Immature natural killer cell (primary cell): ENCODE measurements at regions not wholly inside any gene's neighbourhood (a gene's known extent, or its start where the extent isn't known, plus 50 kb on each side); places are given as distances from the start of the nearest gene placed in this dataset.
"Not testable (repeated sequence)": the region's sequence is repeated elsewhere in the genome, so short reads cannot be mapped to it uniquely, and the experiment has no call there.

ENCODE experiments used
- DNase-seq, 3 donors: peaks; one replicate each; pipeline ENCODE4 v3.0.0; 2022; ENCODE audit warnings: mixed read lengths in 1 of 3
- H3K27ac Mint-ChIP-seq, 6 donors: one replicate each; pipeline ENCODE4 v1.8.0; 2020; ENCODE audit warnings: mixed read lengths in 6 of 6, mild to moderate bottlenecking in 5 of 6, inconsistent platforms in 4 of 6, moderate library complexity in 3 of 6
- H3K27me3 Mint-ChIP-seq, 3 donors: one replicate each; pipeline ENCODE4 v1.8.0; 2020 to 2021; ENCODE audit warnings: low read depth in 3 of 3, mild to moderate bottlenecking in 3 of 3, mixed read lengths in 3 of 3, moderate library complexity in 3 of 3, inconsistent platforms in 1 of 3
- H3K36me3 Mint-ChIP-seq, 3 donors: one replicate each; pipeline ENCODE4 v1.8.0; 2020; ENCODE audit warnings: mixed read lengths in 3 of 3, inconsistent platforms in 2 of 3, mild to moderate bottlenecking in 2 of 3
- H3K4me1 Mint-ChIP-seq, 2 donors: one replicate each; pipeline ENCODE4 v1.8.0; 2020; ENCODE audit warnings: inconsistent platforms in 2 of 2, mild to moderate bottlenecking in 2 of 2, mixed read lengths in 2 of 2, moderate library complexity in 1 of 2
- H3K4me3 Mint-ChIP-seq, 5 donors: one replicate each; pipeline ENCODE4 v1.8.0; 2020; ENCODE audit warnings: mild to moderate bottlenecking in 5 of 5, mixed read lengths in 5 of 5, inconsistent platforms in 3 of 5, moderate library complexity in 3 of 5
- H3K9me3 Mint-ChIP-seq, 6 donors: one replicate each; pipeline ENCODE4 v1.8.0; 2020; ENCODE audit warnings: mild to moderate bottlenecking in 6 of 6, mixed read lengths in 6 of 6, inconsistent platforms in 4 of 6, moderate library complexity in 3 of 6

DNA sequence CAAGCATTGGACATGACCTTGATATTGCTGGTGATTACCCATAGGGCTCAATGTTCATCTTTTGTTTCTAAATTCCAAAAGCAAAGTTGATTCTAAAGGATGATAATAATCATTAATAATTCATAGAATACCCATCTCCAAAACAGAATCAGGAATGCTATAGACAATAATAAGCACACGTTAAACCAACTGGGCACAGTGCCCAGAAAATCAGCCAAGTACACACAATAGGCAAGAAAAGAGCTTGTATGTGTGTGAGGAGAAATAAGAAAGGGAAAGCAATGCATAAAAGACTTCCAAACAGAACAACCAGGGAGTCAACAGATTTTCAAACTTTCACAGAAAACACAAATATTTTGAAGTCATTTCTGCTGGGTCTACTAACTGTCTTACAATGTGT, 242.3 kb upstream of the TEKT4 start:
- H3K9me3 Mint-ChIP-seq, H3K36me3 Mint-ChIP-seq: not testable (repeated sequence)

DNA sequence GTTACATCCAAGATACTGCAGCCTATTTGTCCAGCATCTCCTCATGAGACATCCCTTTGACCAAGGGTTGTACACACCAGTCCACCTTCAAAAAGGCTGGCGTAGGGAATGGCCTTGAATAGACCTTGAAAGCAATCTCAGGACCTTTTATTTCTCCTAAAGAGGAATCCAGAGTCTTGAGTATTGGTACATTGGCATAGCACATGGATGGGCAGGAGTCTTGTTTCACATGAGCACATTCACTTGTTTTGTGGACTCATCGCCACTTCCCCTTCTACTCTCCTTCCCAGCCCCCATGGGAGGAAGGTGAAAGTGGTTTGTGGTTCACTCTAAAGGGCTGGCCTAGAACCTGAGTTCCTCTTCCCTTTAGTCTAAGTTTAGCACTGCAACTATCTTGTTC, 229.8 kb upstream of the TEKT4 start:
- H3K27me3 Mint-ChIP-seq, H3K27ac Mint-ChIP-seq, H3K4me3 Mint-ChIP-seq, H3K36me3 Mint-ChIP-seq, DNase-seq, H3K4me1 Mint-ChIP-seq: not testable (repeated sequence)
- H3K9me3 Mint-ChIP-seq, result peaks cover 0 to 10% (median 5%) of the 10 kb centered on the region in 6 donors

More for the DNA sequence above, 242.3 kb upstream of the TEKT4 start:
- not testable (repeated sequence) for H3K27me3 Mint-ChIP-seq, H3K27ac Mint-ChIP-seq, H3K4me3 Mint-ChIP-seq, H3K4me1 Mint-ChIP-seq, DNase-seq

DNA sequence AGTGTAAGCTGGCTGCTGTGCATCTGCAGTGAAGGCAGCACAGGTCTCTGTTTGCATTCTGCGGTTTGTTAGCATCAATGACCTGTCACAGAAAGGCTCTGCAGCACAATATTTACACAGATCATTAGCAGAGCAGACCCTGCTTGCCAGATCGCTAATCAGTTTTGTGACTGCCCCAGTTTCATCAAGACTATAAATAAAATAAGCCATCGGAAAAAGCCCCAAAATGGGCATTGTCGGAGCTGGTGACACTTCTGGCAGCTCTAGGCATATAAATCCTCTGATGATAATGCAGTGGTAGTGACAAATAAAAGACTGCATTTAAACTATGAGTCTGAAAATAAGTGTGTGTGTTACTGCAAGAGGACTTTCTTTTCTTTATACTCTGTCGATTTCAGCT, 219.1 kb upstream of the TEKT4 start:
- not testable (repeated sequence) for H3K9me3 Mint-ChIP-seq, H3K36me3 Mint-ChIP-seq, H3K4me1 Mint-ChIP-seq, H3K27me3 Mint-ChIP-seq, DNase-seq, H3K4me3 Mint-ChIP-seq, H3K27ac Mint-ChIP-seq

DNA sequence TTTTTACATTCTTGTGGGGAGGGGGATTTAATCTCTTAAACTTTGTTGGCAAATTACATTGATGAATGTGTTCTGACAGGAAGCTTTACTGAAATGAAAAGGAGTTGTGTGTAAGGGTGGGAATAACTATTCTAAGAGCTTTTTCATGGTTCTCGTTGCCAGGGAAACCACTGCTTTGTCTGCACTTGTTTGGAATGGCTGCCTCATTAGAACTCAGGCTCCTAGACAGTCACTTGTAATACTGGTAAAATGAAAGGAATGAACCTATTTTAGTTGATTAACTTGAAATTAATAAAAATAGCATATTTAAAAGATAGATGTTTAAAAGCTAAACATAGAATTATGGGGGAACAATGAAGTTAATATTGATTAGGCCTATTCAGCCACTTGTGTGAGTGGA, 201.4 kb upstream of the TEKT4 start:
- DNase-seq, H3K27ac Mint-ChIP-seq, H3K27me3 Mint-ChIP-seq, H3K36me3 Mint-ChIP-seq, H3K4me3 Mint-ChIP-seq, H3K4me1 Mint-ChIP-seq: not testable (repeated sequence)
- peaks cover 2 to 17% (median 8%) of the 10 kb centered on the region in 6 donors for H3K9me3 Mint-ChIP-seq

DNA sequence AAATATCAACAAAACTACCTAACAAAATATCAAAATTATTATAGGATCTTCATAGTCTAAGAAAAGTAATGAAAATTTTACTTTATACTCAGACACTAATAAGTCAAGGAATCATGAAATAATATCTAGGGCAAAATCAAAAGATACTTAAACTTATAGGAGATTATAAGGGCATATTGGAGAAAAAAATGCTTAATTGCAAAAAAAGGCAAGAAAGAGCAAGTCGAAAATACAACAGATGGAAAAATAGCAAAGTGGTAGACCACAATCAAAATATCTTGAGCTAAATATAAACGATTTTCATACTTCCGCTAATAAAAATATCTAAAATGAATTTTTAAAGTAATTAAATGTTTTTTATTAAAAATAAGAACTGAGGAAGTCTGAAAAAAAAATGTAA, 177.0 kb upstream of the TEKT4 start:
- not testable (repeated sequence) for H3K36me3 Mint-ChIP-seq, H3K27ac Mint-ChIP-seq, H3K27me3 Mint-ChIP-seq, DNase-seq, H3K4me1 Mint-ChIP-seq, H3K4me3 Mint-ChIP-seq, H3K9me3 Mint-ChIP-seq

DNA sequence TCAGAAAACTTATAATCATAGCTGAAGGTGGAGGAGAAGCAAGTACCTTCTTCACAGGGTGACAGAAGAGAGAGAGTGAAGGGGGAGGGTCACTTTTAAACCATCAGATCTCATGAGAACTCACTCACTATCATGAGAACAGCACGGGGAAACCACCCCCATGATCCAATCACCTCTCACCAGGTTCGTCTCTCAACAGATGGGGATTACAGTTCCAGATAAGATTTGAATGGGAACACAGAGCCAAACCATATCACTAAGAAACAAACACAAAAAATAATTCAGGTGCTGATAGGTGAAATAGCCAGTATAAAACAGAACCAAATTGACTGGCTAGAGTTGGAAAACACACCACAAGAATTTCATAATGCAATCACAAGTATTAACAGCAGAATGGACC, 162.2 kb upstream of the TEKT4 start:
- not testable (repeated sequence) for H3K27ac Mint-ChIP-seq, H3K27me3 Mint-ChIP-seq, H3K4me3 Mint-ChIP-seq

DNA sequence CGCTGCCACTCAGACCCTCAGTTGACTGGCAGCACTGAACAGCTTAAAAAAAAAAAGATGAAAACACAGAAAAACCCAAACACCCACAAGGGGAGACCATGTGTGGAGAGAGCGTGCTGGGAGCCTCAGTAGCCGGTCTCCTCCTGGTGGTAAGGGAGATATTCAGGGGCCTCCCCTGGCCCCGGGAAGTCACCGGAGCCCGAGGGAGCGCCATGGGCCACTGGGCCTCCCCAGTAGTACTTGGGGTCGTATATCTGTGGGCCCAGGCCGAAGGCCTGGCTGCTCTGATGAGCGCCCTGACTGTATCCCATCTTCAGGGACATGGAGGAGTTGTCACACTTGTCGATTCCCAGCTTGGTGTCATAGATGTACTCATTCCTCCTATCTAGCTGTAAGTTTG, 145.7 kb upstream of the TEKT4 start:
- no peak for DNase-seq
- Mint-ChIP-seq H3K9me3 (peaks cover 0 to 22% (median 2%) of the 10 kb centered on the region in 6 donors), H3K27ac (no peak overlapping the region), H3K36me3 (no peaks in the 10 kb centered on the region), H3K27me3 (peaks cover 0 to 5% (median 0%) of the 10 kb centered on the region in 3 donors), H3K4me1 (no peaks in the 10 kb centered on the region), H3K4me3 (no peak overlapping the region)

More for the DNA sequence above, 162.2 kb upstream of the TEKT4 start:
- not testable (repeated sequence) for DNase-seq, H3K4me1 Mint-ChIP-seq, H3K36me3 Mint-ChIP-seq
- H3K9me3 Mint-ChIP-seq, result peaks cover 5 to 19% (median 7%) of the 10 kb centered on the region in 6 donors

DNA sequence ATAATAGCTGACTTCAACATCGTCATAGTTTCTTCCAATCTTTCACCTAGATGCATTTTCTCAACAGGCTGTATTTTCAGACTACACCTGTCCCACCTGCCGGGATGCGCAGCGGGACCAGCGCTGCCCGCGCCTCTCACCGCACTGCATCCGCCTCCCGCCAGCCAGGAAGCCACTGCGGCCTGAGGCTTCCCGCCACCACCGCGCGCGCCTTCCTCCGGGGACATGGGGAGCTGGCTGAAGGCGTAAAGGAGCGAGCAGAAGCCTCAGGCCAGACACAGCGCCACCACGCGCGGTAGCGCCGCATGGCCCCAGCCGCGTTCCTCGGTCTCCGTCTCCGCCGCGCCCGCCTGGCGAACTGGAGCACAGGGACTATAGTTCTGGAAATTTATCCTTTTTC, 135.7 kb upstream of the TEKT4 start:
- H3K9me3 Mint-ChIP-seq, H3K27me3 Mint-ChIP-seq, H3K4me1 Mint-ChIP-seq, DNase-seq, H3K27ac Mint-ChIP-seq, H3K4me3 Mint-ChIP-seq, H3K36me3 Mint-ChIP-seq: not testable (repeated sequence)

DNA sequence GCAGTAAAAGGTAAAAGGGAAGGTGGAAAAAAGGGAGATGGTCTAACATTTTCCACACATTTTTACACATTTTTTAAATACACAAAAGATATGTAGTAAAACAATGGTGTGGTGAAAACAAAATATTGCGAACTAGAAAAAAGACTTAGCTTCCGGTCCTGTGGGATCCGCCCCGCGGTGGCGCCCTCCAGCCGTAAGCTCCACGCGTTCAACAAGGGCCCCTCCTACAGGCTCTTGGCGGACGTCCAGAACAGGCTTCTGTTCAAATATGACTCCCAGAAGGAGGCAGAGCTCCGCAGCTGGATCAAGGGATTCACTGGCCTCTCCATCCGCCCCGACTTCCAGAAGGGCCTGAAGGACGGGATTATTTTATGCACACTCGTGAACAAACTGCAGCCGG, 134.1 kb upstream of the TEKT4 start:
- not testable (repeated sequence) for DNase-seq, H3K27ac Mint-ChIP-seq, H3K4me3 Mint-ChIP-seq, H3K4me1 Mint-ChIP-seq, H3K36me3 Mint-ChIP-seq, H3K27me3 Mint-ChIP-seq
- H3K9me3 Mint-ChIP-seq, result peaks cover 0 to 10% (median 4%) of the 10 kb centered on the region in 6 donors

DNA sequence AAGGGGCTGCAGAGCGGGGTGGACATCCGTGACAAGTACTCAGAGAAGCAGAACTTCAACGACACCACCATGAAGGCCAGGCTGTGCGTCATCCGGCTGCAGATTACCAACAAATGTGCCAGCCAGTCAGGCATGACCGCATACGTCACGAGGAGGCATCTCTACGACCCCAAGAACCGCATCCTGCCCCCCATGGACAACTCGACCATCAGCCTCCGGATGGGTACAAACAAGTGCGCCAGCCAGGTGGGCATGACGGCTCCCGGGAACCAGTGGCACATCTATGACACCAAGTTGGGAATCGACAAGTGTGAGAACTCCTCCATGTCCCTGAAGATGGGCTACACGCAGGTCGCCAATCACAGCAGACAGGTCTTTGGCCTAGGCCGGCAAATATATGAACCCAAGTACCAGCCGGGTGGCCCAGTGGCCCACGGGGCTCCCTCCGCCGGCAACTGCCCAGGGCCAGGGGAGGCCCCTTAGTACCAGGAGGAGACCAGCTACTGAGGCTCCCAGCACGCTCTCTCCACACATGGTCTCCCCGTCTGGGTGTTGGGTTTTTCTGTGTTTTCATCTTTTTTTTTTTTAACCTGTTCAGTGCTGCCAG, 133.4 kb upstream of the TEKT4 start:
- not testable (repeated sequence) for H3K27ac Mint-ChIP-seq, H3K4me1 Mint-ChIP-seq, H3K27me3 Mint-ChIP-seq, H3K36me3 Mint-ChIP-seq, DNase-seq, H3K4me3 Mint-ChIP-seq
- peaks cover 0 to 10% (median 4%) of the 10 kb centered on the region in 6 donors for H3K9me3 Mint-ChIP-seq

DNA sequence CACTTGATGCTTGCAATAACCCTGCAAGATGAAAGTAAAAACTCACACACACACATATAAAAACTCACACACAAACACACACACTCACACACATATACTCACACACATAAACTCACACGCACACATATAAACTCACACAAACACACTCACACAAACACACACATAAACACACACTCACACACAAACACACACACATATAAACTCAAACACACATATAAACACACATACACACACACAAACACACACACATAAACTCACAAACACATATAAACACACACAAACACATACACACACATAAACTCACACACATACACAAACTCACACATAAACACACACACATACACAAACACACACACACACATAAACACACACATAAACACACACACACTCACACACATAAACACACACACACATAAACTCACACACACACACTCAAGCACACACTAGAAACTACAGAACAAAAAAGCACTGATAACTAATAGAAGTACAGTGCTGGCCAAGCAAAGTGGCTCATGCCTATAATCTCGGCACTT, 117.7 kb upstream of the TEKT4 start:
- peaks cover 0 to 17% (median 2%) of the 10 kb centered on the region in 6 donors for H3K9me3 Mint-ChIP-seq
- no peaks in the 10 kb centered on the region for H3K36me3 Mint-ChIP-seq
- peaks cover 0 to 3% (median 0%) of the 10 kb centered on the region in 3 donors for H3K27me3 Mint-ChIP-seq
- no peaks in the 10 kb centered on the region for H3K4me1 Mint-ChIP-seq
- no peak overlapping the region for H3K4me3 Mint-ChIP-seq
- no peak for DNase-seq
- no peak overlapping the region for H3K27ac Mint-ChIP-seq

DNA sequence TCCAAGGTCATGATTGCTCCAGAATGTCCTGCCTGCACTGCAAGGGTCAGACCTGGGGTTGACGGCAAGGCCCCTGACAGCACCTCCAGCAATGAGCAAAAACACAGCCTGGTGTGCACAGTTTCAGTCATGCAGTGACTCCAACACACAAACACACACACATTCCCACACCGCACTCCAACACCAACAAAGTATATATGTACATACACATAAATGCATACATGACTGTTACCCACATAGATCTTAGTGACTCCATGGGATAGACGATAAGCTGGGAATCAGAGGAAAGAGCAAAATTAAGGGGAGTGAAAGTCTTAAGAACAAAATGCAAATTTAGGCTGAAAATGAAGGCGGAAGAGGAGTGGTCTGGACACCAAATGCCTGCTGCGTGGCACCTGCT, 112.7 kb upstream of the TEKT4 start:
- H3K9me3 Mint-ChIP-seq, result peaks cover 0 to 8% (median 3%) of the 10 kb centered on the region in 6 donors
- no peak overlapping the region for H3K4me3 Mint-ChIP-seq
- peaks cover 0 to 7% of the 10 kb centered on the region in 2 donors for H3K4me1 Mint-ChIP-seq
- peaks cover 0 to 6% (median 4%) of the 10 kb centered on the region in 3 donors for H3K27me3 Mint-ChIP-seq
- H3K36me3 Mint-ChIP-seq, result no peaks in the 10 kb centered on the region
- DNase-seq, result no peak
- H3K27ac Mint-ChIP-seq, result no peak overlapping the region

DNA sequence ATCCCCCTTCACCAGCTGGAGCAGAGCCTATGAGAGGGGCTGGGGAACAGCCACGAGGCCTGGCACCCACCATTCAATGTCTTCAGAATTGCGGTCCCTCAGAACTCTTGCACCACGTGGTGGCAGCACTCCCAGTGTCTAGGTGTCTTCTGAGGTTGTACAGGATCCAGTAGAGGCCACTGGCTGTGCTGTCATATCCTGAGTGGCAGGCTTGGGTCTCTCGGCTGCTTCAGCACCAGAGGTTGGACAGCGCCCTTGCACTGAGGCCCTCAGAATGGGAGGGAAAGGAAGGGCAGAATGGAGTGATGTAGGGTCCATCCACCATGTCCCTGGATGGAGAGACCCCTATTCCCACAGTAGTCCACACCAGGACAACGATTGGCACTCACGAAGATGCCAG, 112.0 kb upstream of the TEKT4 start:
- H3K36me3 Mint-ChIP-seq, result no peaks in the 10 kb centered on the region
- peaks cover 0 to 6% (median 3%) of the 10 kb centered on the region in 6 donors for H3K9me3 Mint-ChIP-seq
- H3K4me1 Mint-ChIP-seq, result peaks cover 3 to 13% of the 10 kb centered on the region in 2 donors
- DNase-seq, result no peak
- H3K27ac Mint-ChIP-seq, result no peak overlapping the region
- H3K27me3 Mint-ChIP-seq, result peaks cover 0 to 6% (median 4%) of the 10 kb centered on the region in 3 donors
- no peak overlapping the region for H3K4me3 Mint-ChIP-seq

DNA sequence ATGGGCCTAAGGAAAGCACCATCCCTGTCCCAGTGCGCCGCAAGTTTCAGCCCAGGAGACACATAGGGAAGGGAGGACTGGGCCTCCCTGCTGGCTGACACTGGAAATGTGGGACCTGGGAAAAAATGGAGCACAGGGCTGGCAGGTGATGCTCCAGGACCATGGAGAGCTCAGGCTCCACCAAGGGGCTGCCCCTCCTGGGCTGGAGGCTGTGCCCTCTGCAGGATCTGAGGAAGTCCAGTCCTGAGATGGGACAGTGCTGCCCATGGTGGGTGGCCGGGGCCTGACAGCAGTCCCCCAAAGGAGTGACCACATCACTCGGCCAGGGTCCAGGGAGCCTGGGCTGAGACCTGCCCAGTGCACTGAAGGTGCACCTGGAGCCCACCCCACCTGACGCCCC, 108.6 kb upstream of the TEKT4 start:
- Mint-ChIP-seq H3K27ac (no peak overlapping the region), H3K4me3 (no peak overlapping the region), H3K4me1 (peaks cover 17 to 19% of the 10 kb centered on the region in 2 donors), H3K36me3 (no peaks in the 10 kb centered on the region), H3K27me3 (peaks cover 0 to 4% (median 4%) of the 10 kb centered on the region in 3 donors), H3K9me3 (peaks cover 0 to 6% (median under 1%) of the 10 kb centered on the region in 6 donors)
- DNase-seq, result no peak

DNA sequence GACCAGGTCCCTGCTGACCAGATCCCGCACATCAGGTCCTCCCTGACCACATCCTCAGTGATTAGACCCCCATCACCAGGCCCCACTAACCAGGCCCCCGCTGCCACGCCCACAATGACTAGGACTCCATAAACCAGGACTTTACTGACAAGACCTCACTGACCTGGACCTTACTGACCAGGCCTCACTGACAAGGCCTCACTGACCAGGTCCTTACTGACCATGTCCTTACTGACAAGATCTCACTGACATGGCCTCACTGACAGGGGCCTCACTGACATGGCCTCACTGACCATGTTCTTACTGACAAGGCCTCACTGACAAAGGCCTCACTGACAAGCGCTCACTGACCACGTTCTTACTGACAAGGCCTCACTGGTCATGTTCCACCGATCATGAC, 107.9 kb upstream of the TEKT4 start:
- H3K4me1 Mint-ChIP-seq, result peaks cover 17 to 19% of the 10 kb centered on the region in 2 donors
- no peak for DNase-seq
- no peak overlapping the region for H3K4me3 Mint-ChIP-seq
- H3K27ac Mint-ChIP-seq, result no peak overlapping the region
- no peaks in the 10 kb centered on the region for H3K36me3 Mint-ChIP-seq
- H3K27me3 Mint-ChIP-seq, result peaks cover 0 to 4% (median 4%) of the 10 kb centered on the region in 3 donors
- peaks cover 0 to 6% (median under 1%) of the 10 kb centered on the region in 6 donors for H3K9me3 Mint-ChIP-seq
